ENCODE measurements at regions not wholly inside any gene's neighbourhood (a gene's known extent, or its start where the extent isn't known, plus 50 kb on each side); places are given as distances from the start of the nearest gene placed in this dataset.
"Not testable (repeated sequence)": the region's sequence is repeated elsewhere in the genome, so short reads cannot be mapped to it uniquely, and the experiment has no call there.

DNA sequence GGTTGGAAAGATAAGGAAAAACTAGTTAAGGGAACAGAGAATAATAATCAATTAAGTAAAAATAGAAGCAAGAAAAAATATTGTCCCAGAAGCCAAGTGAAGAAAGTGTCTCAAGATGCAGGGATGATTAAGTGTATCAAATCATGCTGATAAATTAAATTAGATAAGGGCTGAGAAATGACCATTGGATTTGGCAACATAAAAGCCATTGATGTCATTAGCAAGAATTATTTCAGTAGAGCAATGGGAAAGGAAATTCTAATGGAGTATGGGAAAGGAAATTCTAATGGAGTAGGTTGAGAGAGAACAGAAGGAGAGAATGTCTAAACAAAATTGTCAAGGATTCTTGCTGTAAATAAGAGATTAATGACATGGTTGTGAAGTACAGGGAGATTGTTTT is 146.8 kb downstream of the TFAP2B start:
- TF ChIP-seq EZH2 (IDR thresholded peaks at IDR 0.05; ENCODE audit: insufficient read depth, low read length) (no peak), CTCF (IDR thresholded peaks at IDR 0.05; ENCODE audit: insufficient read depth, low read depth, low read length) (no peak)

DNA sequence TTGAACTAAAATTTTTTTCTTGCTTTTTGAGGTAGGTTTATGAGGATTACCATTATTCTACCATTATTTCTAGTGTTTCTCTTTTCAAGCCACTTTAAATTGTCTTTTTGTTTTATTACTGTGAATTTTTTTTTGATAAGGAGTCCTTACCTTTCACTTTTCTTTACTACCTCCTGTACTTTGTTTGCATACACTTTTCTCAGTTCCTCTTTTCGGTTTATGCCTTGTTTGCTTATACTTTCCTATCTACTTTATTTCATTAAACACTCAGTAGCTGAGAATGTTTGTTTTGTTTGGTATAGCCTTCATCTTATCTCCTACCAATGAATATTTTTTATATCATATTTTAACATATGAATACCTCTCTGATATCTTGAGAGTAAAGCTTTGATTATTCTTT is 147.9 kb downstream of the TFAP2B start:
- no peaks in the 10 kb centered on the region for H3K4me1 ChIP-seq (ENCODE audit: insufficient read depth, low read length)
- no peaks in the 10 kb centered on the region for H3K36me3 ChIP-seq (ENCODE audit: insufficient read depth, low read length)
- FAIRE-seq: no peak
- peaks cover 4% of the 10 kb centered on the region for H3K27me3 Mint-ChIP-seq (ENCODE audit: low read depth, unreplicated experiment)
- H3K9ac ChIP-seq (ENCODE audit: low read length): no peak overlapping the region
- H3K27me3 ChIP-seq (ENCODE audit: insufficient read depth, low read length): no peaks in the 10 kb centered on the region
- H3K4me1 Mint-ChIP-seq (ENCODE audit: low read depth, unreplicated experiment): no peaks in the 10 kb centered on the region
- no peaks in the 10 kb centered on the region for H3K36me3 Mint-ChIP-seq (ENCODE audit: low read depth, unreplicated experiment)
- H3K27ac ChIP-seq (ENCODE audit: low read depth, low read length): no peak overlapping the region
- H2AFZ ChIP-seq (ENCODE audit: low read depth, low read length): no peak overlapping the region
- H3K79me2 ChIP-seq (ENCODE audit: insufficient read depth, low read length): no peaks in the 10 kb centered on the region
- no peaks in the 10 kb centered on the region for H3K9me3 ChIP-seq (ENCODE audit: insufficient read depth, low read depth, low read length)
- no peak overlapping the region for H3K27ac Mint-ChIP-seq (ENCODE audit: unreplicated experiment)
- H3K4me2 ChIP-seq (ENCODE audit: low read length): no peak overlapping the region
- H4K20me1 ChIP-seq (ENCODE audit: insufficient read depth, low read length): no peaks in the 10 kb centered on the region
- TF ChIP-seq CTCF (IDR thresholded peaks at IDR 0.05; ENCODE audit: insufficient read depth, low read depth, low read length) (no peak), EZH2 (IDR thresholded peaks at IDR 0.05; ENCODE audit: insufficient read depth, low read length) (no peak)
- no peaks in the 10 kb centered on the region for H3K9me3 Mint-ChIP-seq (ENCODE audit: unreplicated experiment)
- no peak overlapping the region for H3K4me3 Mint-ChIP-seq (ENCODE audit: unreplicated experiment)
- no peak overlapping the region for H3K4me3 ChIP-seq (ENCODE audit: insufficient read depth, low read depth, low read length)
- no peak for DNase-seq (ENCODE audit: low read depth)

More for the DNA sequence above, 146.8 kb downstream of the TFAP2B start:
- Mint-ChIP-seq H3K27me3 (ENCODE audit: low read depth, unreplicated experiment) (peaks cover 1% of the 10 kb centered on the region), H3K27ac (ENCODE audit: unreplicated experiment) (no peak overlapping the region), H3K4me1 (ENCODE audit: low read depth, unreplicated experiment) (no peaks in the 10 kb centered on the region), H3K36me3 (ENCODE audit: low read depth, unreplicated experiment) (no peaks in the 10 kb centered on the region), H3K4me3 (ENCODE audit: unreplicated experiment) (no peak overlapping the region), H3K9me3 (ENCODE audit: unreplicated experiment) (no peaks in the 10 kb centered on the region)
- no peak overlapping the region for H3K27ac ChIP-seq (ENCODE audit: low read depth, low read length)
- no peak overlapping the region for H3K4me2 ChIP-seq (ENCODE audit: low read length)
- H3K9ac ChIP-seq (ENCODE audit: low read length): no peak overlapping the region
- no peaks in the 10 kb centered on the region for H3K79me2 ChIP-seq (ENCODE audit: insufficient read depth, low read length)
- no peak overlapping the region for H2AFZ ChIP-seq (ENCODE audit: low read depth, low read length)
- no peaks in the 10 kb centered on the region for H3K36me3 ChIP-seq (ENCODE audit: insufficient read depth, low read length)
- no peak for DNase-seq (ENCODE audit: low read depth)
- H3K9me3 ChIP-seq (ENCODE audit: insufficient read depth, low read depth, low read length): no peaks in the 10 kb centered on the region
- H4K20me1 ChIP-seq (ENCODE audit: insufficient read depth, low read length): no peaks in the 10 kb centered on the region
- FAIRE-seq: no peak
- H3K4me3 ChIP-seq (ENCODE audit: insufficient read depth, low read depth, low read length): no peak overlapping the region
- H3K4me1 ChIP-seq (ENCODE audit: insufficient read depth, low read length): no peaks in the 10 kb centered on the region
- H3K27me3 ChIP-seq (ENCODE audit: insufficient read depth, low read length): no peaks in the 10 kb centered on the region

DNA sequence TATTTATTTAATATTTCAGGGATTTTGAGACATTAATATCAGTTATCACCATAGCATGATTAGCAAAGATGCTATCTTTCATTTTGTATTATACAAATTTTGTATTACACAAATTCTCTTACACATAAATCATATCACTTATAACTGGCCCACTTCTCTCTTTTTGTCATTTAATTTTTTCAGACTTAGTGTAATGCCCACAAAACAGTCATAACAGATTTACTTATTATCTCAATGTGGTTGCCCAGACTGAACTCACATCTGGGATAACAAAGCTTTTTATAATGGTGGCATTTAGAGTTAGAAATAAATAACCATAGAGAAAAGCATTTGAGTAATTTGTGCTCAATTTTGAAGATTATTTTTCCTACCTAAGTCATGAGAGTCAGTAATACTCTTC is 148.3 kb downstream of the TFAP2B start:
- Histone ChIP-seq H3K79me2 (ENCODE audit: insufficient read depth, low read length) (no peaks in the 10 kb centered on the region), H3K36me3 (ENCODE audit: insufficient read depth, low read length) (no peaks in the 10 kb centered on the region), H4K20me1 (ENCODE audit: insufficient read depth, low read length) (no peaks in the 10 kb centered on the region), H3K9me3 (ENCODE audit: insufficient read depth, low read depth, low read length) (no peaks in the 10 kb centered on the region), H3K4me3 (ENCODE audit: insufficient read depth, low read depth, low read length) (no peak overlapping the region), H3K27ac (ENCODE audit: low read depth, low read length) (no peak overlapping the region), H2AFZ (ENCODE audit: low read depth, low read length) (no peak overlapping the region), H3K4me2 (ENCODE audit: low read length) (no peak overlapping the region), H3K9ac (ENCODE audit: low read length) (no peak overlapping the region), H3K27me3 (ENCODE audit: insufficient read depth, low read length) (no peaks in the 10 kb centered on the region), H3K4me1 (ENCODE audit: insufficient read depth, low read length) (no peaks in the 10 kb centered on the region)
- FAIRE-seq (no peak), DNase-seq (ENCODE audit: low read depth) (no peak)
- Mint-ChIP-seq H3K36me3 (ENCODE audit: low read depth, unreplicated experiment) (no peaks in the 10 kb centered on the region), H3K9me3 (ENCODE audit: unreplicated experiment) (no peaks in the 10 kb centered on the region), H3K4me3 (ENCODE audit: unreplicated experiment) (no peak overlapping the region), H3K27me3 (ENCODE audit: low read depth, unreplicated experiment) (peaks cover 4% of the 10 kb centered on the region), H3K27ac (ENCODE audit: unreplicated experiment) (no peak overlapping the region), H3K4me1 (ENCODE audit: low read depth, unreplicated experiment) (no peaks in the 10 kb centered on the region)
- TF ChIP-seq CTCF (IDR thresholded peaks at IDR 0.05; ENCODE audit: insufficient read depth, low read depth, low read length): no peak
- TF ChIP-seq EZH2 (IDR thresholded peaks at IDR 0.05; ENCODE audit: insufficient read depth, low read length): no peak

DNA sequence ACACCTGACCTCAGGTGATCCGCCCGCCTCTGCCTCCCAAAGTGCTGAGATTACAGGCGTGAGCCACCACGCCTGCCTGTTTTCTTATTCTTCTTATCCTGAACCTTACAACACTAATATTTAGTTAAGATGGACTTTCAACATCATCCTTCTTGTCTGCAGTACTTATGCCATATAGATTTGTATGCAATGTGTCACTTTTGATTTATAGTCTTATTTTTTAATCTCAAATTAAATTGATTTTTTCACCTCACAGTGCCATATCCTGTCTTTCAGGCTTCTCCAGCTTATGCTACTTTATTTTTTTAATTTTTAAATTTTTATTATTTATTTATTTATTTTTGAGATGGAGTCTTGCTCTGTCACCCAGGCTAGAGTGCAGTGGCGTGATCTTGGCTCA is 149.6 kb downstream of the TFAP2B start:
- not testable (repeated sequence) for H2AFZ ChIP-seq (ENCODE audit: low read depth, low read length); FAIRE-seq; H3K4me2 ChIP-seq (ENCODE audit: low read length); H3K36me3 Mint-ChIP-seq (ENCODE audit: low read depth, unreplicated experiment); H3K4me3 ChIP-seq (ENCODE audit: insufficient read depth, low read depth, low read length); DNase-seq (ENCODE audit: low read depth); H3K27ac Mint-ChIP-seq (ENCODE audit: unreplicated experiment); H3K4me1 ChIP-seq (ENCODE audit: insufficient read depth, low read length); H3K27me3 Mint-ChIP-seq (ENCODE audit: low read depth, unreplicated experiment); H3K36me3 ChIP-seq (ENCODE audit: insufficient read depth, low read length); H4K20me1 ChIP-seq (ENCODE audit: insufficient read depth, low read length); H3K9me3 Mint-ChIP-seq (ENCODE audit: unreplicated experiment); H3K9ac ChIP-seq (ENCODE audit: low read length); H3K4me1 Mint-ChIP-seq (ENCODE audit: low read depth, unreplicated experiment); H3K27me3 ChIP-seq (ENCODE audit: insufficient read depth, low read length); H3K79me2 ChIP-seq (ENCODE audit: insufficient read depth, low read length); H3K9me3 ChIP-seq (ENCODE audit: insufficient read depth, low read depth, low read length); H3K4me3 Mint-ChIP-seq (ENCODE audit: unreplicated experiment); H3K27ac ChIP-seq (ENCODE audit: low read depth, low read length)
